Stimulated activated CD4-positive, alpha-beta T cell treated with anti-CD3 and anti-CD28 coated beads, TNF-alpha, amount 100 ng/mL, for 48 hours (primary cell): ENCODE measurements at regions not wholly inside any gene's neighbourhood (a gene's known extent, or its start where the extent isn't known, plus 50 kb on each side); places are given as distances from the start of the nearest gene placed in this dataset.
"Not testable (repeated sequence)": the region's sequence is repeated elsewhere in the genome, so short reads cannot be mapped to it uniquely, and the experiment has no call there.

ENCODE experiments used
- DNase-seq, 3 donors: peaks; one replicate each; pipeline ENCODE4 v3.0.0-alpha.2; 2020; ENCODE audit warnings: low read depth in 3 of 3

DNA sequence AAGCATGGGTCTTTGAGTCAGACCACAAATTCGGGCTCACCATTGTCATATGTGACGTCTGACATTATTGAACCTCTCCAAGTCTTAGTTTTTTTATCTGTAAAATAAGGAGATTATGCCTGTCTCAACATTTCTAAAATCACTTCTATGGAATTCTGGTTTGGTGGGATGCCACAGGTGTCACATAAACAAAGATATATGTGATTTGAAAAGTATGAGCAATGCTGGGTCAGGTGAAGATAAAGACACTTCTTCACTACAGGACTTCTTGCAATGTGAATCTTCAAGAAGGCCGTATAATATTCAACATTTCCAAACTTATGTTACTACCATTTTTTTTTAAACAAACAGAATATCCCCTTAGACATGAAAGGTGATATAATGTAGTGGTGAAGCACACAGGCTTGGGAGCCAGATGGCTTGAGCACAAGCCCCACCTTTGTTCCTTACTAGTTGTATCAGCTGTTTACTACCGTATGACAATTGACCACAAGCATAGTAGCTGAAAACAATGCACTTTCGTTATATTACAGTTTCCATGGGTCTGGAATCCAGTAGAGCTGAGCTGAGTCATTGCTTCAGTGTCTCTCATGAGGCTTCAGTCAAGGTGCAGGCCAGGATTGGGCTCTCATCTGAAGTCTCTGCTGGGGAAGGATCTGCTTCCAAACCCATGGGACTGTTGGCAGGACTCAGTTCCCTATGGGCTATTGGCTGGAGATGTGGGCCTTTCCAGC is 87.7 kb downstream of the UTP18 start:
- no peak for DNase-seq

DNA sequence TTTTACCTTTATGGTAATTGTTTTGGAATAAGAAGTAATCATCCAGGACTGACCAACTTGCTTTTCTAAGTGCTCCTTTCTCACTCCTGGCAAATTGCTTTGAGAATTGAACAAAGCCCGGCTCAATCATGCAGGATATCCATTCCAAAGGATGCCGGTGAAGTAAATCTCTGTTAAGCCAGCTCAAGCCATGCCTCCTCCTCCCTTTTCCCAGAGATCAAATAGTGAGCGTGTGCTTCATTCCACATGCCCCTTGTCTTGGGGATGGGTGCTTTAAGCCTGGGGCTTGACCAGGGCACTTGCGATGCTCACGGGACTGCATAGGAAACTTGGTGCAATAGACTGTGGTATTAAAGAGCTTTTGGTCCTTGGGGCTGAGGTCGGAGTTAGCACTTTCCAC is 90.7 kb downstream of the UTP18 start:
- DNase-seq = no peak

DNA sequence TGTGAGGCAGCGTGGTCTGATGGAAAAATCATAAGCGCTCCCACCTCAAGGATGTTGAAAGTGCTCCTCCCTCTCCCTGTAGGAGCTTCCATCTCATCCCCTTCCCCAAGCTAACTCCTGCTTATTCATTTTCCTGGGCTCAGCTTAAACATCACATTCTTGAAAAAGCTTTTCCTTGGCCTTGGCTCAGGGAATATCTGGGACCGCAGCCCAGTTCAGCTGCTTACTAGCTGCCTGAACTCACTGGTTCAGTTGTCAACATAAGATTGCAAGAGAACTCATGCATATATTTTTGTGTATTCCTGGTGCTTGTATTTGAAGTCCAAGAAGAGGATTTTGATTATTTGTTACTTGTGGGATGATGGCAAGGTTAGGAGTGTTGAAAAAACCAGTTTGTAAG is 91.5 kb downstream of the UTP18 start:
- DNase-seq = no peak

DNA sequence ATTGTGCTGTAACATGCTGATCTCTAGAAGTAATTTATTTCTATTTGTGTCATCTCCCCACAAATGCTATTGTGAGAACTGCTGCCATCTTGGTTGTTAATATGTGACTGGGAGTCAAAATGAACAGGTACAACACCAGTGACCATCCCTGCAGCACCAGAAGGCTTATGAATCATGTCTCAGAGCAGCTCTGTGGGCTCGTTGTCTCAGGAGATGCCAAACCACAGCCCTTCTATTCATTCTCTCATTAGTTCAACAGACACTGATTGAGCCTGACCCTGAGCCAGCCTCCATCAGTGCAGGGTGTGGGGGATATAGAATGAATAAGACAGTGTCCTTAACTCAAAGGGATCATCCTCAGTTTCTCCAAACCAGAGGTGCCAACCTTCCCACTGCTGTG is 92.5 kb downstream of the UTP18 start:
- DNase-seq = no peak

DNA sequence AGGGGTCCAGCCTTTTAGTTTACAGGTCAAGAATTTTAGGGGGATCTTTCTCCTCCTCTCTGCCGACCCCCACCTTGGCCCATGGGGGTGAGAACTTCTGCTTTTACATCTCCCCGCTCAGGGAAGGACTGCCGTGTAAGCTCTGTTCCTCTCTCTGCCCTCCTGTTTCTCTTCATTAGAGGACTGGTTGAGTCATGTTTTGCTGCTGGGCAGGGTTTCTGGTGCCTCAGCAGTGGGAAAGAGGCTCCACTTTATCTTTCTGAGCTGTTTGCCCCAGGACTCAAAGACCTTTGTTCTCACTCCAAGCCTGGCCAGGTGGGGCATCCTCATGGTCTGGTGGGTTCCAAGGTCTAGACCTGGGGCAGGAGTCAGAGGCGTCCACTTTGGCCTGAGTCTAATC is 93.0 kb downstream of the UTP18 start:
- no peak for DNase-seq

DNA sequence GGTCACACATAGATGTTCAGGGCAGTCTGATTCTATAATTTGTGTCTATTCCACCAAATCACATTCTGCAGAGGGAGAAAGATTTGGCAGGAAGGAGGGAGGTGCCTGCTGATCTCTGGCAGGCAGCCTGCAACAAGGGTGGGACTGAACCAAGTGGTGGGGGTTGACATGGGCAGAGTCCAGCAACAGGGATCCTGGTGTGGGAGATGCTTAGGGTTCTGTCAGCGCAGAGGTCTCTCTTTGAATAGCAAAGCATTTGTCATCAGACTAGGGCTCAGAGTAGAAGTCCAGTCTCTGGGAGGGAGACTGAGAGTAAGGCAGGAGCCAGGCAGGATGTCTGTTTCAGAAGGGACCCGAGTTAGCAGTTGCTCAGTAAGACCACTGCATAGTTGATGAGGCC is 94.6 kb downstream of the UTP18 start:
- DNase-seq = no peak

DNA sequence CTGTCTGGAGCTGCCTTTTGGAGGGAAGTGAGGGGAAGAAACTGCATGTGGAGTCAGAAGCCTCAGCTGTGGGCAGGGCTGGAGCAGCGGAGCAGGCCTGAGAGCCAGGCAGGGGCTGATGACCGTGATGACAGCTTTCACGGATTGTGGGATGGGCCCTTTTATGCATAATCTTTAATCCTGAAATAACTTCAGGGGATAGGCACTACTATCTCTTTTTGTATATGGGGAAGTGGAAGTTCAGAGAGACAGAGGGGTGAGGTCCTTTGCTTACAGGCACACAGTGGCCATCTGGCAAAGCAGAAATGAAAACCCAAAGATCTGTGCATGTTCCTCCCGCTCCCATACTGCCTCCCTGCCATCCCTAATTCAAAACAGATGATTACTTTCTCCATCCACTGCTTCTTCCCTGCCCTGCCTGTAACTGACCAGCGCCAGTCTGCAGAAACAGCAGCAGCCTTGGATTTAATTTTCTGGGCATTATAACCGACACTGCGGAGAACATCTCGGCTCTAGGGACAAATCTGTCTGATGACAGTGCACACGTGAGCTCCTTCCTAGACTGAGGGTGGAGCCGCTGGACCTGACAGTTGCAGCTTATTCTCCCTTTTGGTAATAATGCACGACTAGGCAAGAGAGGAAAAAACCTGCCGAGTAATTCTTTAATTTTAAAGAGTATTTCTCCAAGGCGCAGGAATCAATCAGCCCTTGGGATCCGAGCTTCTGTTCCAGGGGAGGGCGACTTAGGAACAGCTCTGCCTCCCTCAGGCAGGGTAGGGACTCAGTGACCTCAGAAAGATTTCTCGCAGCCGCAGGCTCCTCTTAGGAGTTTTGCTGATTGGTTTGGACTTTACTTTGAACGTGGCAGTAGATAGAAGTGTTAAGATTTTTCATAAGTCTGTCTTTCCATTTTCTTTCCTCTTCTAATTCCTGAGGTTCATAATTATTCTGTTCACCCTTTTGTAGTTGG is 95.4 kb downstream of the UTP18 start:
- DNase-seq = no peak

DNA sequence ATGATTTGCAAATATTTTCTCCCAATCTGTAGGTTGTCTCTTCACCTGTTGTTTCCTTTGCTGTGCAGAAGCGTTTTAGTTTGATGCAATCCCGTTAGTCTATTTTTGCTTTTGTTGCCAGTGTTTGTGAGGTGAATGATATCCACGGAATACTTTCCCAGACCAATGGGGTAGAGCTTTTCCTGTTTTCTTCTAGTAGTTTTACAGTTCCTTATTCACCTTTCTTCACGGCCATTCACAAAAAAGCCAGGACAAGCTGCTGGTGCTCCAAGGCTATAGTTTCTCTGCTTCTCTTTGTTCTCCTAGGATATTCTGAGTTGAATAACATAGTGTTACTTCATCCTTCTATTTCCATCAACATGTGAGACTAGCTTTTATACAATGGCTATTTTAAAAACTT is 98.7 kb downstream of the UTP18 start:
- no peak for DNase-seq

DNA sequence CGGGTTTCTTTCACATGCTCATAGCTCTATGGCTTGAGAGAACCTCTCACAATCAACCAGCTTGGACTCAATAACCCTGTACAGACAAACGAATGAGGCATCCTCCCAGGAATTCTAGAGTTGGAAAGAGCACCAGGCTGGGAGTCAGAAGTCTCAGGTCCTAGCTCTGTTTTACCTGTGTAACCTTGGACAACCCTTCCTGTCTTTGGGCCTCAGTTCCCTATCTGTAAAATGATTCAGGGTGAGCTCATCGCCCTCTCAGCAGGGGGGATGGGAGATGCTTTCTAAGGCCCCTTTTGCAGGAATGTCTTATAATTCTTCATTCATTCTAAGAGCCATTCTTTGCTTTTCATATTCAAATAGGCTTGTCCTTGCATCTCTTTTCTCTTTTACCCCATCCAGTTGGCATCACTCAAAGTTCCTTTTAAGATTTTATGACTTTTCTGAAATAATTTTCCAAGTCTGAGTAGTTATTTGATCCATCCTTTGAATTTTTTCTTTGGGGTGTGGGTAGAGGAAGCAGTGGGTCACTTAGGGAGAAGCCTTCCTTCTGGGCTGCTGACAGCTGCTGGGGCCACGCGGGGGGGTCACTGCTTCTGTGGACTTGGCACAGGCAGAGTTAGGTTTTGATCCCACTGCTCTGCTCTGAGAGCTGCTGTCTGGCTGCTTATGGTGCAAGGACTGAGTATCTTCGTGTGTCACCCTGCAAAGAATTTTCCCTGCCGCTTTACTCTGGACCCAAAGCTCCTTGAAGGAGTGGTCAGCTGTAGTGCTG is 102.7 kb downstream of the UTP18 start:
- DNase-seq = no peak

DNA sequence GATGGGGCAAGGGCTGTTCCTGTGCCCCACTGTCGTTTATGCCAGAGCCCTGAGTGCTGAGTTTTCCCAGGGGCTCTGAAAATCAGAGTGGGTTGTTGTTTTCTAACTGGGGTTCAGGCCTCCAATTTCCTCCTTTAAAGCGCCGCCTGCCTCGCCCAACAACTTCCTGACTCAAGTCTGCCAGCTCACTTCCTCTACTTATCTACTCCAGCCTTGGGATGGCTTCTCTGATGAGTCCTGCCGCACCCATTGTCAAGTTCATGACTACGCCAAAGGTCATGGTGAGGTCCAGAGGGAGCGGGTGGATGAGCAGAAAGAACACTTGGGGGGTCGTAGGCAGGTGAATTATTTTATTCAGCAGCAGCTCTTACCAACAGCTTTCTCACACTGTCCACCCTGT is 104.7 kb downstream of the UTP18 start:
- DNase-seq = no peak

DNA sequence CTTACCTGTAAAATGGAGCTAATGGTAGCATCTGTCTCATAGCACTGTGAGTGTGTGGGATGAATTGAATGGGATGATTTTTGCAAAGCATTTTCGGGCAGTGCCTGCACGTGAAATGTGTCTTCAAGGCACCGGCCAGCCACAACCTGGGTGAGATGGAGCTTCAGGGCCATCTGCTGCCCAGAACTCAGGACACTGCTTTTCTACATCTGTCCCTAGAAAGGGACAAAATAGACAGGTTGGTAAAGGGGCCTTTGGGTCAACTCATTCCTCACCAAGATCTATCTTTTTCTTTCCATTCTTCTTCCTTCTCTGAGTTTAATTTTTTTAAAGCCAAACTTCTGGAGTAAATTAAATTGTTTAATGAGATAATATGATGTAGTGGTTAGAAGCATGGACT is 106.5 kb downstream of the UTP18 start:
- DNase-seq = no peak

DNA sequence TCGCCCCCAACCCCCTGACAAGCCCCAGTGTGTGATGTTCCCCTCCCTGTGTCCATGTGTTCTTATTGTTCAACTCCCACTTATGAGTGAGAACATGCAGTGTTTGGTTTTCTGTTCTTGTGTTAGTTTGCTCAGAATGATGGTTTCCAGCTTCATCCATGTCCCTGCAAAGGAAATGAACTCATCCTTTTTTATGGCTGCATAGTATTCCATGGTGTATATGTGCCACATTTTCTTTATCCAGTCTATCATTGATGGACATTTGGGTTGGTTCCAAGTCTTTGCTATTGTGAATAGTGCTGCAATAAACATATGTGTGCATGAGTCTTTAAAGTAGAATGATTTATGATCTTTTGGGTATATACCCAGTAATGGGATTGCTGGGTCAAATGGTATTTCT is 107.5 kb downstream of the UTP18 start:
- not testable (repeated sequence) for DNase-seq

DNA sequence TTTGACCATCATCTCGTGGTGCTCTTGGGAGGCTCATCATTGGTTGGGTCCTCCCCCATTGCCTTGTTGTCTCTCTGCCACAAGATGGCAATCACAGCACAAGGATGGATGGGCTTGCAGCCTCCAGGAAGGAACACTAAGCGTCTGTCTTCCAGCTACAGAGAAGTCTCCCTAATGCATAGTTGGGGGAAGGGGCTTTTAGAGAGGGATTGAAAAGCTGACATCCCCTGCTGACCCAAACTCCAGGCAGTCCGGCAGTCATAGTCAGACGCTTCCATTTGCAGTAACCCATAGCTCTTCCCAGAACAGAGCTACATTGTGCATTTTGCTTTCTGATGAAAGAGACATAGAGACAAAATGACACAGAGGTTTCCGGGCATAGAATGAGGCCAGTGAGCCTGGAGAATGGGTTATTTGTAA is 111.4 kb downstream of the UTP18 start:
- DNase-seq = peak in 1 of 3 donors; percentile 20

DNA sequence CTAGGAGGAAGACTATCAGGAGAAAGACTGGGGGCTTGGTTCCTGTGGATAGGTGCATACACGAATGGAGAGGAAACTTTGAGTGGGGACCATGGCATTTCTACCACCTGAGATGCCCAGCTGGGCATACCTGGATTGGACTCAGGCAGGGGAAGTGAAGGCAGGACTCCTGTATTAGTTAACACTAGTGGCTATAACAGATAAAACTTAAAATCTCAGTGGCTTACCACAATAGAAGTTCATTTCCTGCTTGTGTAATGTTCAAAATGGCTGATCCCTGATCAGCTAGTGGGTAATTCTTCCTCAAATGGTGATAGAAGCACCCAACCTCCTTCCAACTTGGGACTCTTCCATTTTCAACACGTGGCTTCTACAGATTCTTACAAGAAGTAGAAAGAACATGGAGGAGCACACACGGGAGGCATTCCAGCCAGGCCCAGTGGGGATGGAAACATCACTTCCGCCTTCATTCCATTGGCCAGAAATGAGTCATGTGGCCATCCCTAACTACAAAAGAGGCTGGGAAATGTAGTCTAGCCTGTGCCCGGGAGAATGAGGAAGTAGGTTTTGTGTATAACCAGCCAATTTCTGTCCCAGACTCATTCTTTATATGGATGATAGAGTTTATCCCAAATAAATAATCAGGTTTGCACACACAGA is 112.1 kb downstream of the UTP18 start:
- DNase-seq = no peak

DNA sequence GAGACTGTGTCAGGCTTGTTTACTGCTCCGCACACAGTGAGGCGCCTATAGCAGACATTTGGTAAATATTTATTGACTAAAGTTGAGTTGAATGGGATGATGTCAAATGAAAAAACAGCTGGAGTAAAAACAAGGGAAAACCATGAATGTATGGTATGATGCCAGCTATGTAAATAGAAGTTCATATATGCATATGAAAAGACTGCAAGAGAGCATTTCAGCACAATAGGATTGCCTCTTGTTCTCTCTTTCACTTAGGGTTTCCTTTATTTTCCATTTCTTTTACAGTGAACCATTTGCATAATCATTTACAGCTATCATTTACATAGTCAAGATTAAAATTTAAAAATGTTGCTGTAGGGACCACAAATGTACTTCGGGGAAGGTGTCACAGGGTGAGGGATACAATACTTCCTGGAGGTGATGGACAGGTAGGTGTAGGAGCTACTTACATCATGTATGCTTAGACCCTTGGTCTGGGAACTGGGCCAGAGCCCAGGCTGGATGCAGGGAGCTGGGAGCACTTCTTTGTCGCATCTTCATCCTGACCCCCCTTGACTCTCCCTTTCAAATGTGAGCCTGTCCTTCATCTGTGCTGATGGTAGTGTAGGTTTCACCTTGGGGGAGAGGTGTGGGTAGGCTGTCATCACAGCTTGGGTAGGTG is 113.3 kb downstream of the UTP18 start:
- DNase-seq = no peak

DNA sequence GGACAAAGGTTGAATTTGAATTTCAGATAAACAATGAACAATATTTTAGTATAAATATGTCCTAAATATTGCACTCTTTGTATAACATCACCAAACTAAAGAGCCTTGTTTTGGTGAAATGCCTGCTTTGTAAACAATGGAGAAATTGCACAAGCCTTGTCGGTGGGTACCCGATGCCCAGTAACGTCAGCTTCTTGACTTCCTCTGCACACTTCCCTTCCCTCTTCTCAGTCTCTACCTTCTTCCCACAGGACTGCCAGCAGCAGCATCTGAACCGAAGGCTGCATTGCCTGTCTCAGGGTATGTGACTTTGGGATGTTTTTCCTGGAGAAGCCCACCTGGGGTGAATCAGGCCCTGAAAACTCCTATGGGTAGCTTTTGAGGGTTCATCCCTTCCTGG is 113.9 kb downstream of the UTP18 start:
- DNase-seq = no peak

DNA sequence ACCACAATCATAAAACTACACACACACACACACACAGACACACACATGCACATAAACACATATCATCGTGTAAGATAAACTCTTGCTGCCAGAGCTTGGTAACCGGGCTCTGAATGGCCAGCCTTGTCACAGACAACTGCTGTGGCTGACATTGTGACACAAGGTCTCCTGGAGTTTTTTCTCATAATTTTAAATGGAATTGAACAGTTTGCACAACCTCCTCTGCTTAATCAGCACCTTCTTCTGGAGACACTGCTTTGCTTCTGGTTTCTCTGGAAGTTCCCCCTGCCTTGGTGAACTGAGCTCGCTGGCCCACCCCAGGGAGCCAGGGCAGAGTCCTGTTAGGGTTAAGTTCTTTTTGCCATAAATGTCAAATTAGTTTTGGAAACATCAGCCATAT is 115.4 kb downstream of the UTP18 start:
- no peak for DNase-seq

DNA sequence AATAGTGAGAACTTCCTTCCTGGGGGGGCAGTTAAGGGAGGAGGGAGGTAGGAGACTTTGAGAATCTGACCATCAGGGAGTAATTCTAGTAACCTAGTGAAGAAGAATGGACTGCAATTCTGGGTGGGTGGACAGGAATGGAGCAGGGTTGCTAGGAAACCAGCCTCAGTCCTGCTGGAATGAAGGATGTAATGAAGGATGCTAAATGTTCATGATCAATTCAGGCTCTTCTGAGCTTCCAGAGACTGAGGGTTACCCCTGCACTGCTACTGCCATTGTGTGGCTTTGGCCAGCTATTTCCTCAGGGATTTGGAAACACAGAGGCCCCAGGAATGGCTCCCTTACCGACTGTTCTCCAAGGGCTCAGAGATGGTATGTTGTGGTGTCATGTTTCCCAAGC is 116.4 kb downstream of the UTP18 start:
- no peak for DNase-seq

DNA sequence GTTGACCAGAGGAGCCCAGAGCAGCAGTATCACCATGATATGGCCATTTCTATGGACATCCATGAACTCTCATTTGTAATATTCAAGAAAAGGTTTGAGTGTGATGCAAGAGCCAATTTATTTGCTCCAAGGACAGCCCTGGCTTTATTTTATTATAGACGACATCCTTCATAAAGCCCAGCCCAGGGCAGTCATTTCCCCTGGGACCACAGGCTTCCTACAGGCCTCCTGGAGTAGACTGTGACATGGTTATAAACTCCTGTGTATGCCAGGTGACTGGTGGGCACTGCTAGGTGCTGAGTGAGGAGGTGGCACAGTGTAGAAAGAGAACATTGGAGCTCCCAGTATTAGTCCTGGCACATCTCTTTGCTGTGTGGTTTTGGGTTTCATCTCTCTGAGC is 120.9 kb downstream of the UTP18 start:
- DNase-seq = no peak

DNA sequence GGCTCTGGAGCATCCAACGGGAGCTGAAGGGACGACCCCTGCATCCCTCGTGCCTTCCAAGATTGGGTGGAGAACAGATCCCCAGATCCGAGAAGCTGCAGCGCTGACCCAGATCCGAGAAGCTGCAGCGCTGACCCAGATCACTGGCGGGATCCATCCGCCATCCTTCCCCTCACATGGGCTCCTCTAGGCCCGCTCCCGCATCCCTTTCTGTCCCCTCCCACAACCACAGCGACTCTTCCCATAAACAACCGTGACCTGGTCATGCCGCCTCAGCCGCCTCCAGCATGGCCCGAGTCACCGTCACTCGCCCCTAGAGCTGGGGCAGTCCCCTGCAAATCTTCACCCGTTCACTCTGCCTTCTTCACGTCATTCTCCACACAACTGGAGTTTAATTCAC is 124.9 kb downstream of the UTP18 start:
- no peak for DNase-seq

DNA sequence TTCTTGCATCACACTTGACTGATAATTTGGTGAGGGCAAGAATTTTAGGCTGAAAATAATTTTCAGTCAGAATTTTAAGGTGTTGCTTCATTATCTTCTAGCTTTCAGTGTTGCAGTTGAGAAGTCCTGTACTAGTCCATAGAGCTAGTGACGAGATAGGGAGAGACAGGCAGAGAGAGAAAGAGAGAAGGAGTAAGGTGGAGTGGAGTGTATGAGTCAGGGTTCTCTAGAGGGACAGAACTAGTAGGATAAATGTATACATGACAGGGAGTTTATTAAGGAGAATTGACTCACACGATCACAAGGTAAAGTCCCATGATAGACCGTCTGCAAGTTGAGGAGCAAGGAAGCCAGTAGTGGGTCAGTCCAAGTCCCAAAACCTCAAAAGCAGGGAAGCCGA is 127.2 kb downstream of the UTP18 start:
- DNase-seq = no peak
